ENCODE measurements at regions not wholly inside any gene's neighbourhood (a gene's known extent, or its start where the extent isn't known, plus 50 kb on each side); places are given as distances from the start of the nearest gene placed in this dataset.

DNA sequence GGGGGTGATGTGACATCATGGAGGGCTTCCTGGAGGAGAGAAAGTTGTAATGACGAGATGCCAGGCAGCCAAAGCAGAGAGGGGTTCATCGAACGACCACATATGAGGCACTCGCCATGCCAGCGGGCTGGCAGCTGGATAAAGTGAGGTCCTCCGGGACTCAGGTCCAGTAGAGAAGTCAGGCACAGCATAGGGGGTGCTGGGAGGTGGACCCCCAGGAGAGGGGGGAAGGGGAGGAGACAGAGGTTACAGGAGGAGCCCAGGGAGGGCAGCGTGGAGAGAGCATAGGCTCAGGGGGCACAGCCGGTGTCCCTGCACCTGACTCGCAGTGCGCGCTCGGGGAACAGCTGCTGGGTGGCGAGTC is 174.7 kb downstream of the BMP7 start:
- TF ChIP-seq, protein P1, sequence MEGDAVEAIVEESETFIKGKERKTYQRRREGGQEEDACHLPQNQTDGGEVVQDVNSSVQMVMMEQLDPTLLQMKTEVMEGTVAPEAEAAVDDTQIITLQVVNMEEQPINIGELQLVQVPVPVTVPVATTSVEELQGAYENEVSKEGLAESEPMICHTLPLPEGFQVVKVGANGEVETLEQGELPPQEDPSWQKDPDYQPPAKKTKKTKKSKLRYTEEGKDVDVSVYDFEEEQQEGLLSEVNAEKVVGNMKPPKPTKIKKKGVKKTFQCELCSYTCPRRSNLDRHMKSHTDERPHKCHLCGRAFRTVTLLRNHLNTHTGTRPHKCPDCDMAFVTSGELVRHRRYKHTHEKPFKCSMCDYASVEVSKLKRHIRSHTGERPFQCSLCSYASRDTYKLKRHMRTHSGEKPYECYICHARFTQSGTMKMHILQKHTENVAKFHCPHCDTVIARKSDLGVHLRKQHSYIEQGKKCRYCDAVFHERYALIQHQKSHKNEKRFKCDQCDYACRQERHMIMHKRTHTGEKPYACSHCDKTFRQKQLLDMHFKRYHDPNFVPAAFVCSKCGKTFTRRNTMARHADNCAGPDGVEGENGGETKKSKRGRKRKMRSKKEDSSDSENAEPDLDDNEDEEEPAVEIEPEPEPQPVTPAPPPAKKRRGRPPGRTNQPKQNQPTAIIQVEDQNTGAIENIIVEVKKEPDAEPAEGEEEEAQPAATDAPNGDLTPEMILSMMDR (IDR thresholded peaks at IDR 0.05; ENCODE audit: low read depth, low read length, poor library complexity, severe bottlenecking) = no peak
- no peak for TF ChIP-seq EZH2phosphoT487 (IDR thresholded peaks at IDR 0.05; ENCODE audit: borderline replicate concordance, low read length)
